HG03095 (cell line): ENCODE measurements at regions not wholly inside any gene's neighbourhood (a gene's known extent, or its start where the extent isn't known, plus 50 kb on each side); places are given as distances from the start of the nearest gene placed in this dataset.

Source experiments
- ATAC-seq: cut with Tn5 transposase; IDR thresholded peaks from one replicate; pipeline ENCODE4 v1.9.1; 2021; ENCODE audit warnings: moderate library complexity; ENCODE audit not compliant: unreplicated experiment

DNA sequence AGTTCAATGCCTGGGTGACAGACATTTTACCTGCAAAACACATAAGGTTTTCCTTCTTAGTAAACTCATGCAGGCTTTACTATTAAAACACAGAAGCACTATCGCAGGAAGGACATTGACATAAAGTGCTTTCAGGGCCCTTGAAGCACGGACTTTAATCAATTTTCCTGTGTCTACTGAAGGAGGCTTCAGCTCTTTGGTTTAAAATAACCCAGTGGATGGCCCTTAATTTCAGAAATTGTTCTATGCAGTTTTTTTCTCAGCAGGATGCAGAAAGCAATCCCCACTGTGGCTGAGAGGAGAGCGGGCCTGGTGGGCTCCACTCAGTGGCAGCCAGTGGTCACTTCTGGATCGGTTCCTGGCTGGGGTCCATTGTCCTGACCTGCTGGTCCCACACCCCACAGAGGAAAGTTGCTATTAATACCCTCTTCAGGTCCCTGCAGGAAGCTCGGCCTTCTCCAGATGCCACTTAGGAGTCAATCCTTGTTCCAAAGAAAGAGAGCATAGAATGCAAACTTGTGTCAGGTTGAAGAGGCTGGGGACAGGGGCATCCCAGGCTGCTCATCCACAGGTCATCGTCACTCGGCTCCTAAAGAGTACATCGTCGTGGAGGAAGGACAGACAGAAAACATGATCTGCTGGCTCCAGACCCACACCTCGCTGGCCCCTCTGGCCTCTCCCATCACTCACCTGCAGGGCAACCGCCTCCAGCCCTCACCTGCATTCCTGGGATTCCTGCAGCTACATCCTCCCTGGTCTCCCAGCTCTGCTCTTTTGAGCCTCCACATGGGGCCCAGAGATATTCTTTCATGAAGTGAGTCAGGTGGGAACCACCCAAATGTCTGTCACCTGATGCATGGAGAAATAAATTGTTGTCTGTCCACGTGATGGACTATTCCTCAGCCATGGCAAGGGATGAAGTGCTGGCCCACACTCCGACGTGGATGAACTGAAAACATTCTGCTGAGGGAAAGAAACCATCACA lies 153.1 kb downstream of the PSMG1 start:
- ATAC-seq, result no peak

DNA sequence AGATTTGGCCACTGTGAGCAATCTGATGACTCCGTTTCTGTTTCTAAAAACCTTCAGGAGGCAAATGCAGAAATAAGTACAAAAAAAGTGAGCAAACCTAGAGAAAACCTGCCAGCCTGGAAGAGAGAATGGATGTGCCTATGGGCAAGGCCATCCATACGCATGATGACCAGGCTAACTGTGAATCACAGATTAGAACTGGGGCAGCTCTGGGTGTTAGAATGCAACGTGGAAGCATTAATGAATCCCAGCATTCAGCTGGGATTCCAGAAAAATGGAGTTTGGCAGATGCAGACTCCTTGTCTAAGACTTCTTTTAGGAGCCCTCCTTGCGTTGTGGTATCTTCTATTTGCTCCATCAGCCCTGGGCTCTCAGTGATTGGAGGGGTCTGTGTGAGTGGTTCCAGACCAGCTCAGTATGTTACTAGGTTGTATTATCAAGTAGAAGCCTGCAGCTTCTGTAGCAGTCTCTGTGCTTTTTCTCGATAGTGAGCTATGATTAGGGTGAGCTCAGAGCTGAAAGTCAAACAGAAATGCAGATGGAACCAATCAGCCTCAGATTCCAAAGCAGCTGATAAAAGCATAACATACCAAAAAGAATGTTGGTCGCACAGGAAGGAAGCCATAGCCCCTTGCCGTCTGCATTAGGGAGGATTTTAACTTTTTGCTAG lies 154.0 kb downstream of the PSMG1 start:
- ATAC-seq, result no peak

DNA sequence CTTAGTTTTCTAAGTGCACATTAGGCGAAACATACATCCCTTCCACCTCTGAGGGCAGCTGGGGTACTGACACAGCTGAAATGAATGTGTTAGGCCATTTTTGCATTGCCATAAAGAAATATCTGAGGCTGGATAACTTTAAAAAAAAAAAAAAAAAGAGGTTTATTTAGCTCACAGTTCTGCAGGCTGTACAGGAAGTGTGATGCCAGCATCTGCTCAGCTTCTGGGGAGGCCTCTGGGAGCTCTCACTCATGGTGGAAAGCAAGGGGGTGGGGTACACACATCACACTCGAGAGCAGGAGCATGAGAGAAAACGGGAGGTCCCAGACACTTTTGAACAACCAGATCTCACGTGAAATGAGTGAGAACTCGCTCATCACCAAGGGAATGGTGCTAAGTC lies 158.1 kb downstream of the PSMG1 start:
- no peak for ATAC-seq

DNA sequence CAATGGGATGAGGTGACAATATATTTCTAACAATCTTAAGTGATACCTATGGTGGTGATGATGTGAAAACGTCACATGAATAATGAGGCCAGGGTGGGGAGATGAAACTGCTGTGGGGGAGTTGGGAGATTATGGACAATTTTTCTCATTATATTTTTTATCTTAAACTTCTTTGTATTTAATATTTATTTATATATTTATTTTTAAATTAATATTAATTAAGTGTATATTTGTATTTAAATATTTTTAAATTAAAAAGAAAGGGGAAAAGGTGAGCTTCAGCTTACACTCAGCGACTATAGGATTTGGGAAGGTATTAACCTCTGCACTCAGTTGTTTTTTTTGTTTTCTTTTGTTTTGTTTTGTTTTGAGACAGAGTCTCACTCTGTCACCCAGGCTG lies 158.7 kb downstream of the PSMG1 start:
- ATAC-seq, result no peak

DNA sequence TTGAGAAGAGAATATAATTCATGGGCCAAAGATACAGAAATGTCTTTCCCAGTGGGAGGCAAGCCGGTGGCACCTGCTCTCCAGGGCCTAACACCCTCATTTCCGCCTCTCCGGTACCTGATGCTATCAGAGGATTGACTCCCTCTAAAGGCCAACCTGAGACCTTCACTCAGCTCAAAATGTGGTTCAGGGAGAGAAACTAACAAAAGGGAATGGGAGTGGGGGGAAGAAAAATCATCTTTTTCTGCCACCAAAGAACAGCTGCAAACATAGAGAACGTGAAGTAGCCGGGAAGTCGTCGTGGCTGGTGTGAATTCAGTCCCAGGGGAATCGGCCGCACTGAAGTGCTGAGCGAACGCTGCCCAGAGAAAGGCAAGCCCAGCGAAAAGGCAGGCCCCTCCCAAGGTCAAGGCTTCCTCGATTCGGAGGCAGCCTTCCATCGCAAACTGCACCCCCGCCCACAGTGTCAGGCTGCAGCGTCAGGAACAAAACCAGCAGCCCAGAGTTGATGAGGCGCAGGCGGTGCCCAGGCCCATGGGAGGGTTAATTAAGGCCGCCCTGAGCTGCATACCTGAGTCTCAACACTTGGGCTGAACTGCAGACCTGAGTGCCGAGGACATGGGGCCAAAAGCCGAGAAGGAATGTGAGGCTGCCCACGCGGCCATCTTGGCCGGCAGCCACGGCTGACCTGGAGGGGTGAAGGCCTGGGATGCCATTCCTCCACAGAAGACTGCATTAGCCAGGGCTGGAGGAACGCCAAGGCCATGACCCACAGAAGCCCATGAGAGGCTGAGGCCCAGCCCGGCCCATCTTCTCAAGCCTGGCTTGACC lies 160.2 kb downstream of the PSMG1 start:
- ATAC-seq, result no peak

DNA sequence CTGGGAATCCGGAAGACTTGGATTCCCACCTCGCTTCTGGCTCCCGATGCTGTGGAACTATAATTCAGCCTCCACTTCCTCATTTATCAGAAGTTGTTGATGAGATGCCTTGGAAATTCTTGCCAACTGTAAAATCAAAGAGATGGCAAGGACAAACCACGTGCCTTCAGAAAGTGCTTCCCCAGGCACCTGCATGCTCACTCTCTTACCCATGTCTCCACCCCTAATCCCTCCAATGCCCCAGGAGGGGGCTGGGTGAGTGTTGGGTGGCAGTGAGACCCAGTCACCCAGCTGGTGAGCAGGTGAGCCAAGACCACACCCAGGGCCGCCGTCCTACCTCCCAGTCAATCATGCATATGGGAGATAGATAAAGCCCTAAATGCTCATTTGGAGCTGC lies 160.8 kb downstream of the PSMG1 start:
- no peak for ATAC-seq

DNA sequence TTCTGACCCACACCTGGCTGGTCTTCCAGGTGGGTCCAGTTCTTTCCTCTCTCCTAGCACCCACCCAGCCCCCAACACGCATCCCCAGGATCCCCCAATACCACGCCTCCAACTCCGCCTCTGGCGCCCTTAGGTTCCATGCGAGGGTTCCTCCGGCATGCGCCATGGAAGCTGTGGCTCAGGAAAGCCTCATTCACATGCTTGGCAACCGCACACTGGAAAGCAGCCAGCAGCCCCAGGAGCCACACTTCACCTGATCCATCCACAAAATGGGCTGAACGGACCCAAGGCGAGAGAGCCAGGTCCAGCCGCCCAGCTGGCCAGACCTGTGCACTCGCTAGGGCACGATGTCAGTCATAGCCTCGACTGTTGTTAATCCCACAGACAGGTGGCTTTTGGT lies 161.2 kb downstream of the PSMG1 start:
- no peak for ATAC-seq

DNA sequence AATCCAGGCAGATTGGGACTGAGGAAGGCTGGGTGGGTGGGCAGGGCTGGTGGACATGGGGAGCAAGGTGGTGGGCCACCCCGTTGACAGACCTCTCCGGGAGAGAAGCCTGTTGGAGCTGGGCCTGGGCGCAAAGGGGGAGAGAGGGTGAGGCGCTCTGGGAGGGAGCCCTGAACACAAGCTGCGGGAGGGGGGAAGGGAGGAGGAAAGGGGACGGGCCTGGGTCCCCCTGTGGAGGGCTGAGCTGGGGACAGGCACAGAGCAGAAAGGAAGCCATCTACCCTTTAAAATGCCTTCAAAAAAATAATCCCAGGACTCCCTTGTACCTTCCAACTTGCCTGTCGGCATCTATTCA lies 161.8 kb downstream of the PSMG1 start:
- ATAC-seq, result no peak

DNA sequence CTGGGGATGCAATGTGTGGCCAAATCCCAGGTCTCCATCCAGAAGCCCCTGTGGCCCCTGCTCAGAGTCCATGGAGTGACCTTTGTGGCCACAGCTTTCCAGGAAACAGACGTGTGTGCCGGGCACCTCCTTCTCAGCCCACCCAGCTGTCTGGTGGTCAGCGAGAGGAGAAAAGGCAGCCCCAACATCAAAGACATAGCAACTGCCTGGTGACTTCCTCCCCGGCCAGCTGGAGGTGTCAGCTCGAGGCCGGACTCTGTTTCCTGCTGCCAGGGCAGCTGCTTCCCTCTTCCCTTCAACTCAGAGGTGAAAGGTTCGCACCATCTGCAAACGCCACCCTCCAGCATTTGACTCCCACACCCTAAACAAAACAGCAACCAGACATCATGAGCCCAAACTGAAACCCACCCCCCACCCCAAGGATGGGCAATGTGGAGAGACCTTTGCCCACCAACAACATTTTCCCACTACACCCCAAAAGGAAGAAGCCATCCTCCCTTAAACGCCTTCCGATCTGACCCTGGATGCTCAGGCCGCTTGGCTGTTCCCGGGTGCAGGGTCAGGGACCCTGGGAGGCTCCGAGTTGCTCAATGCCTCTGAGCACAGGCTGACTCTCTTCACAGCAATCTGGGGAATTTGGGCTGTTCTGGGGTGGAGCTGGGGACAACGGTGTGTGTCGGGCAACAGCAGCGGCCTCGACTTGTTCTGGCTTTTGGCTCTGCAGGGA lies 162.3 kb downstream of the PSMG1 start:
- no peak for ATAC-seq

DNA sequence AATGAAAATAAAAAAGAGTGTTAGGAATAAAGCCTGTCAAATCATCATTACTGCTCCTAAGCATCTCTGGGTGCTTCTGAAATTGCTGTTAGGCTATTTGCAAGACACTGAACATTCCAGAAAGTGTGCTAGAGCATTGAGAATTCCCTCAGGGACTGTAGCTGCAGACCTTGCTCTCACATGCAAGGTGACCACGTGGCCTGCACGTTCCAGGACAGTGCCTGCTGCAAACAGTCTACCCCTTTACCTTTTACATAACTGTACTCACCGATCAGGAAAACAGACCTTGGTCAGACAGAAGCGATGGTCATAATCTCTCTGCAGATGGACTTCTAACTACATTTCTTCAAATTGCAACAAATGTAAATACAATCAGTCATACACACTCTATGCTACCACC lies 164.5 kb downstream of the PSMG1 start:
- ATAC-seq, result no peak

DNA sequence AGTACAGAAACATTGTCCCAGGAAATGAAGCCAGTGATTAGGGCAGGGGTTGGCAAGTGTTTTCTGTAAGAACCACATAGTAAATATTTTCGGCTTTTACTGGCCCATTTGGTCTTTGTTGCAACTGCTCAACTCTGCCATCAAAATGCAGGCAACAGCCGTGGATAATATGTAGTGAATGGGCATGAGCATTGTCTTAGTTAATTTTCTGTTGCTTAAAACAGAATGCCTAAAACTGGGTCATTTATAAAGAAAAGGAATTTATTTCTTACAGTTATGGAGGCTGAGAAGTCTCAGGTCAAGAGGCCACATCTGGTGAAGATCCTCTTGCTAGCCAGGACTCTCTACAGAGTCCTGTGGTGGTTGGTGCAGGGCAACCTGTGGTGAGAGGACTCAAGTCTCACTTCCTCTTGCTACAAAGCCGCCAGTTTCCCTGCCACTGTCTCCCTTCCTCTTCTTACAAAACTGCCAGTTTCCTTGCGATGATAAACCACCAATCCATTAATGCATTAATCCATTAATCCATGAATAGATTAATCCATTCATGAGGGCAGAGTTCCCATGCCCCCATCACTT lies 166.4 kb downstream of the PSMG1 start:
- peak; percentile 85 for ATAC-seq

DNA sequence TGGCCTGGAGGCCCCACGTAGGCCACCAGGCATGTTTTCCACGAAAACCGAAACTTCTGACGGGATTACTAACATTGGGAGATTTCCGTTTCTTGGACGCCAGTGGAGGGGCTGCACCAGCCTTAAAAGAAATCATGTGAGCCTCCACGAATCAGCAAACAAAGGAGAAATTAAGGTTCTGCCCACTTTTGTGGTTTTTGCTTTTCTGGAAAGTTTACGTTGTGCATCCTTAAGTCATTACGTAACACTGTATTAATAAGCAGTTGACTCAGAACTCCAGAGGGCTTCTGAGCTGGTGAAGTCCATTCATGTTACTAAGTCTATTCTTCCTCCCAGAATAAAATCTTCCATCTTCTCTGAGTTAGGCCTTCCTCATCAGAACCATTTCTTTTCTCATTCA lies 168.5 kb downstream of the PSMG1 start:
- ATAC-seq, result no peak

DNA sequence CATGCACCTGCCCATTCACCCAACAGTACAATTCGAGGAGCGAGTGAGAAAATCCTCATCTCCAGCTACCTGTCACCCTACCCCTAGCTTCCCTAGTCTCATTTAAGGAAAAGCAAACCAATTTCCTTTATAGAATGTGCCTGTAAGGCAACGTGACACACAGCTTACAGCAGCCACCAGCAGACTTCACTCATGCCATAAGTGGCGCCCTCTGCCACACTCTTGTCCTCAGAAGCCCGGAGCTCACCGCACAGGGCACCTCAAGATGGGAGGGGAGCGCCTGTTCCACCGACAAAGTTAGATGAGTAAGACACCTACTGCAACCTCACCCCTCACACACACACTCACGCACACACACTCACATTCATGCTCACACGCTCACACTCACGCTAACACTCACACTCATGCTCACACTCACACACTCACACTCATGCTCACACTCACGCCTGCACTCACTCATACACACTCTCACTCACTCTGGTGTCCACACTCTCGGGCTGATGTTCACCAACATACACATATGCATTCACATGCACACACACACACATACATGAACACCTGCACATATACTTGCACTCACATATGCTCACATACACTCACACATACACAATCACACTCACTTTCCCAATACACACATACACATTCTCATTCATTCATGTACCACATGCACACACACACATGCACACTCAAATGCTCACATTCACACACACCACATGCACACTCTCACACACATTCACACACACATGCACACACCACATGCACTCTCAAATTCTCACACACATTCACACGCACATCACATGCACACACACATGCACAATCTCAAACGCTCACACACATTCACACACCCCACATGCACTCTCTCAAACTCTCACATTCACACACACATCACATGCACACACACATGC lies 170.7 kb downstream of the PSMG1 start:
- ATAC-seq, result no peak

DNA sequence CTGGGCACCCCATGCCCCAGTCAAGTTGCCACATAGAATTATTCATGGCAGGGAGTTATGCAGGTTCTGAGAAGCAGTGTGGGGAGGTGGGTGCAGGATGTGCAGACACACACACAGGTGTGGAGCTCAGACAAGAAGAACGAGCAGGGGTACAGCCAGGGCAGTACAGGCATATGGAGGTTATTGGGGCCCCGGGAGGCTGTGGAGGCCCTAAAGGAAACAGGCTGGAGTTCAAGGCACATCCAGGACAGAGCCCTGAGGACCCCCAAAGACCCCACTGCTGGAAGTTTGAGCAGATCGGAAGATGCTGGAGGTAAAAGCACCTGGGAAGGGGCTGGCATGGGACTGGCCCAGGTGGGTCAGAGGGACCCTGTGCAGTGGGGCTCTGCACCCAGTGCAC lies 171.3 kb downstream of the PSMG1 start:
- no peak for ATAC-seq

DNA sequence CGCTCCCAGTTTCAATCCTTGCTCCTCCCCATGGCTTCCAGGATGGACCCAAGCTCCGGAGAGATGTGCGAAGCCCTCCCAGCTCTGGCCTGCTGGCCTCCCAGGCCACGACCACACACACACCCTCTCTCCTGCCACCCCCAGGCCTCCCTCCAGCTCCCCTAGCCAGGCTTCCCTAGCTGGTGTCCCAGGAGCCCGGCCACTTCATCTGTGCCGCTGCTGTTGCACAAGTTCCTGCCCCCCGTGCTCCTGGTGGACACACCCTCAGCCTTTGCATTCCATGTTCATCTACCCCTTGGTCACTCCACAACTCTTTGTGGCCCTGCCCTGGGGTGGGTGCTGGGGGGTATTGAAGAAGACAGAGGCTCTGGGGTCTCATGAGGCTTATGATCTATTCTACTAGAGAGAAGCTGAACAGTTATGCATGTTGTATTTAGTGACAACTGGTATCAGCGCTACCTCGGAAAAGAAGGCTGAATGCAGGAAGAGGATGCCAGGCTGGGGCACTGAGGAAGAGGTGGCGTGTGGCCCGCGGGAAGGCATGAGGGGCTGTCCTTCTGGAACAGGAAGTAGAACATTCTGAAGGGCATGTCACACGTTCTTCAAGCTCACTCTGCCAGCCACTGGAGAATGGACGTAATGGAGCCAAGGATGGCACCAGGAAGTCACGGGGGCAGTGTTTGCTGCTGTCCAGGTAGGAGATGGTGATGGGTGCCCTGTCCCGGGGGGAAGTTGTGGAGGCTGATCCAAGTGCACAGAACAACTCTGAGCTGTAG lies 172.4 kb downstream of the PSMG1 start:
- no peak for ATAC-seq

DNA sequence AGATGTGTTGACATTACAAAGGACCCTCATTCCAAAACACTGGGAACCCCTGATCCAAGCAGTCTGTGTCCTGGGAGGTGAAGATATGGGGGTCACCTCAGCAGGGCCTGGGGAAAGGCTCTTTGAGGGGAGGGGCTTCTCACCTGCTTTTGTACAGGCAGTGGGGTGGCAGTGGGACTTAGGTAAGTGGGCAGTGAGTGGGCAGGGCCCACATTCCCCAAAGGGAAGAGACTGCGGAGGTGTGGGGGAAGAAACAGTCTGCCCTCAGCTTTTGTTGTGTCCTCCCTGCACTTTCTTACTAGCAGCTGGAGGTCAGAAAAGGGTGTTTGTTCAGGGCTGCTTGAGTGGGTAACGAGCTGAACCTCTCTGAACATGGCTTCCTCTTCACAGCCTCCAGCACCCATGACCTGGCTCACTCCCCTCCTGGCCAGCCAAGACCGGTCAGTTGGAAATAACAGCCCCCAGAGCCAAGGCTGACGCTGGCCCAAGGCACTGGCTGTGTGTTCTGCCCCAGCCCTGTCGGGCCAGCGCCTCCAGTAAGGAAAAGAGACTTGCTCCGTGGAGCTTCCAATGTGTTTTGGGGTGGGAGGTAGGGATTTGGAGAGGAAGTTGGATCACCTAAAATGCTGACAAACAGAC lies 173.5 kb downstream of the PSMG1 start:
- no peak for ATAC-seq

DNA sequence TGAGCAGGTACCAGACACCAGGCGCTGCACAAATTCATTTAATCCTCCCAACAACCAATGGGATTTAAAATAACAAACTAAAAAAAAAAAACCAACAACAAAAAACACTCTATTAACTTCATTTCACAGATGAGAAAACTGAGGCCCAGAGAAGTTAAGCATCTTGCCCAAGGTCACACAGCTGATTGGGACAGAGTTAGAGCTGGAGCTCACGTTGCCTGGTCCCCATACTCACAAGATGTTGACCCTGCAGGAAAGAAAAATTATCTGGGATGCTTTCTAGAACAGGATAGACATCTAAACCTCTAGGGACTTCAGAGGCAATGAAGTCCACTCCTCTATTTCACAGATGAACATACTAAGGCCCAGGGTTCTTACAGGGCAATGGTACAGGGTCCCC lies 175.3 kb downstream of the PSMG1 start:
- no peak for ATAC-seq

DNA sequence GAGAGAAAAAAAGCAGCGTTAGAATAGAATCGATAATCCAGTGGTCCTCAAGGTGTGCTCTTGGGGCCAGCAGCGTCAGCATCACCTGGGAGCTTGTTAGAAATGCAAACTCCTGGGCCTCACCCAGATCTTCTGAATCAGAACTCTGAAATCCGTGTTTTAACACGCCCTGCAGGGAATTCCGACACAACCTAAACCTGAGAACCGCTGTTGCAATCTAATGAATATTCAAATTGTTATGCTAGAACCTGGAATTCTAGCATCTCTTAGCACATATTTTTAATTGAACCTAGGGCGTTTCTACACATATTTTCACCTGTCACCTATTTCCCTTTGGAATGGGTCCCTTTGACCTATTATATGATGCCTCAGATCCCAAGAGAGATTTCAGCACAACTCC lies 175.7 kb downstream of the PSMG1 start:
- no peak for ATAC-seq
